ENCODE measurements at regions not wholly inside any gene's neighbourhood (a gene's known extent, or its start where the extent isn't known, plus 50 kb on each side); places are given as distances from the start of the nearest gene placed in this dataset.

DNA sequence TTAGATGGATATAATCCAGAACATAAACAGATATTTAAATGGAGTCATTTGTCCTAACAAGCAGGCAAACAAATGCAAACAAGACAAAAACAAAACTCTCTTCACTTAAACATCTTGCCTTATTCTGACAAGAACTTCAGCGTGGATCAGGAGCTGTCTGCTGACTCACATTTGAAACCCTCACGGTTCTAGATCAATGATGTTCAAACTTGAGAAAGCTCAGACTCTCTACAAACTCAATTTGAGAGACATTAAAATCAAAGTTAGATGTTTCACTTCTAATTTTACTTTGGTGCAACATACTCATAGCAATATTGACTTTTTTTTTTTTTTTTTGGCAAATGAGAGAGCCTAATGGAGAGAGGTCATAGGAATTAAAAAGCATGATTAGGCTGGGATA lies 362.8 kb upstream of the SLC14A2 start (continued):
- TF ChIP-seq, protein P1, sequence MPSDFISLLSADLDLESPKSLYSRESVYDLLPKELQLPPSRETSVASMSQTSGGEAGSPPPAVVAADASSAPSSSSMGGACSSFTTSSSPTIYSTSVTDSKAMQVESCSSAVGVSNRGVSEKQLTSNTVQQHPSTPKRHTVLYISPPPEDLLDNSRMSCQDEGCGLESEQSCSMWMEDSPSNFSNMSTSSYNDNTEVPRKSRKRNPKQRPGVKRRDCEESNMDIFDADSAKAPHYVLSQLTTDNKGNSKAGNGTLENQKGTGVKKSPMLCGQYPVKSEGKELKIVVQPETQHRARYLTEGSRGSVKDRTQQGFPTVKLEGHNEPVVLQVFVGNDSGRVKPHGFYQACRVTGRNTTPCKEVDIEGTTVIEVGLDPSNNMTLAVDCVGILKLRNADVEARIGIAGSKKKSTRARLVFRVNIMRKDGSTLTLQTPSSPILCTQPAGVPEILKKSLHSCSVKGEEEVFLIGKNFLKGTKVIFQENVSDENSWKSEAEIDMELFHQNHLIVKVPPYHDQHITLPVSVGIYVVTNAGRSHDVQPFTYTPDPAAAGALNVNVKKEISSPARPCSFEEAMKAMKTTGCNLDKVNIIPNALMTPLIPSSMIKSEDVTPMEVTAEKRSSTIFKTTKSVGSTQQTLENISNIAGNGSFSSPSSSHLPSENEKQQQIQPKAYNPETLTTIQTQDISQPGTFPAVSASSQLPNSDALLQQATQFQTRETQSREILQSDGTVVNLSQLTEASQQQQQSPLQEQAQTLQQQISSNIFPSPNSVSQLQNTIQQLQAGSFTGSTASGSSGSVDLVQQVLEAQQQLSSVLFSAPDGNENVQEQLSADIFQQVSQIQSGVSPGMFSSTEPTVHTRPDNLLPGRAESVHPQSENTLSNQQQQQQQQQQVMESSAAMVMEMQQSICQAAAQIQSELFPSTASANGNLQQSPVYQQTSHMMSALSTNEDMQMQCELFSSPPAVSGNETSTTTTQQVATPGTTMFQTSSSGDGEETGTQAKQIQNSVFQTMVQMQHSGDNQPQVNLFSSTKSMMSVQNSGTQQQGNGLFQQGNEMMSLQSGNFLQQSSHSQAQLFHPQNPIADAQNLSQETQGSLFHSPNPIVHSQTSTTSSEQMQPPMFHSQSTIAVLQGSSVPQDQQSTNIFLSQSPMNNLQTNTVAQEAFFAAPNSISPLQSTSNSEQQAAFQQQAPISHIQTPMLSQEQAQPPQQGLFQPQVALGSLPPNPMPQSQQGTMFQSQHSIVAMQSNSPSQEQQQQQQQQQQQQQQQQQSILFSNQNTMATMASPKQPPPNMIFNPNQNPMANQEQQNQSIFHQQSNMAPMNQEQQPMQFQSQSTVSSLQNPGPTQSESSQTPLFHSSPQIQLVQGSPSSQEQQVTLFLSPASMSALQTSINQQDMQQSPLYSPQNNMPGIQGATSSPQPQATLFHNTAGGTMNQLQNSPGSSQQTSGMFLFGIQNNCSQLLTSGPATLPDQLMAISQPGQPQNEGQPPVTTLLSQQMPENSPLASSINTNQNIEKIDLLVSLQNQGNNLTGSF (CRISPR knock-in tag; IDR thresholded peaks at IDR 0.05) = no peak
- TF ChIP-seq ATF5 (CRISPR knock-in tag; IDR thresholded peaks at IDR 0.05; ENCODE audit: low read depth) (no peak), CEBPG (CRISPR knock-in tag; IDR thresholded peaks at IDR 0.05) (no peak)
- TF ChIP-seq, protein P2, sequence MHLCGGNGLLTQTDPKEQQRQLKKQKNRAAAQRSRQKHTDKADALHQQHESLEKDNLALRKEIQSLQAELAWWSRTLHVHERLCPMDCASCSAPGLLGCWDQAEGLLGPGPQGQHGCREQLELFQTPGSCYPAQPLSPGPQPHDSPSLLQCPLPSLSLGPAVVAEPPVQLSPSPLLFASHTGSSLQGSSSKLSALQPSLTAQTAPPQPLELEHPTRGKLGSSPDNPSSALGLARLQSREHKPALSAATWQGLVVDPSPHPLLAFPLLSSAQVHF (CRISPR knock-in tag; IDR thresholded peaks at IDR 0.05) = no peak

- intact Hi-C loops (cut with micrococcal nuclease; ENCODE audit: unreplicated experiment) = no loop called here
- DNase-seq (ENCODE audit: low spot score) (no peak), FAIRE-seq (no peak), ATAC-seq (no peak)
- no peaks in the 10 kb centered on the region for H3K9me3 ChIP-seq (ENCODE audit: low read length)
- no peaks in the 10 kb centered on the region for H3K36me3 ChIP-seq (replicated peaks in 1 of 2; ENCODE audit: control insufficient read depth in 1 of 2, insufficient read depth in 2 of 2, low read length in 2 of 2)
- POLR2A ChIA-PET = no interaction called here
- H3K4me1 ChIP-seq (ENCODE audit: insufficient read depth, low read length) = no peaks in the 10 kb centered on the region
- no peaks in the 10 kb centered on the region for H4K20me1 ChIP-seq (ENCODE audit: insufficient read depth, low read length)
- H3K79me2 ChIP-seq (ENCODE audit: insufficient read depth, low read length) = no peaks in the 10 kb centered on the region
- no TSS peak for BruUV-seq (replicated peaks)
- no peak overlapping the region for H3K4me2 ChIP-seq (ENCODE audit: low read depth, low read length)
- no peak overlapping the region for H2AFZ ChIP-seq (ENCODE audit: low read length)
- in situ Hi-C loops (cut with HindIII; ENCODE audit: extremely low pct_ligation_motif_present, low pct_unique_long_range_greater_than_20kb) = no loop called here
- under 1% methylated on average over 6 of the region's 6 CpGs for WGBS (ENCODE audit: low lambda C conversion rate)
- no peaks in the 10 kb centered on the region for H3K27me3 ChIP-seq (ENCODE audit: control insufficient read depth in 1 of 2, insufficient read depth in 2 of 2, low read length in 2 of 2)
- CTCF ChIA-PET (ENCODE audit: low intra/inter-chr PET ratio, low total read pairs) = no interaction called here
- no peak overlapping the region for H3K9ac ChIP-seq (ENCODE audit: insufficient read depth, low read depth, low read length)
- no peak overlapping the region for H3K27ac ChIP-seq (ENCODE audit: extremely low read length, insufficient read depth, low read length)
- no peak overlapping the region for H3K4me3 ChIP-seq (replicated peaks in 1 of 3; ENCODE audit: insufficient read depth in 1 of 3, low read depth in 2 of 3, low read length in 3 of 3)
- TF ChIP-seq JARID2 (CRISPR knock-in tag; IDR thresholded peaks at IDR 0.05; ENCODE audit: insufficient replicate concordance) (no peak), RXRA (CRISPR knock-in tag; IDR thresholded peaks at IDR 0.05) (no peak), EHMT2 (IDR thresholded peaks at IDR 0.05; ENCODE audit: borderline replicate concordance, low read depth, low read length) (no peak), ZNF816 (CRISPR knock-in tag; IDR thresholded peaks at IDR 0.05; ENCODE audit: borderline replicate concordance) (no peak), GMEB1 (CRISPR knock-in tag; IDR thresholded peaks at IDR 0.05; ENCODE audit: borderline replicate concordance) (no peak), SMARCE1 (IDR thresholded peaks at IDR 0.05; ENCODE audit: borderline replicate concordance) (no peak)
- TF ChIP-seq, protein P3, sequence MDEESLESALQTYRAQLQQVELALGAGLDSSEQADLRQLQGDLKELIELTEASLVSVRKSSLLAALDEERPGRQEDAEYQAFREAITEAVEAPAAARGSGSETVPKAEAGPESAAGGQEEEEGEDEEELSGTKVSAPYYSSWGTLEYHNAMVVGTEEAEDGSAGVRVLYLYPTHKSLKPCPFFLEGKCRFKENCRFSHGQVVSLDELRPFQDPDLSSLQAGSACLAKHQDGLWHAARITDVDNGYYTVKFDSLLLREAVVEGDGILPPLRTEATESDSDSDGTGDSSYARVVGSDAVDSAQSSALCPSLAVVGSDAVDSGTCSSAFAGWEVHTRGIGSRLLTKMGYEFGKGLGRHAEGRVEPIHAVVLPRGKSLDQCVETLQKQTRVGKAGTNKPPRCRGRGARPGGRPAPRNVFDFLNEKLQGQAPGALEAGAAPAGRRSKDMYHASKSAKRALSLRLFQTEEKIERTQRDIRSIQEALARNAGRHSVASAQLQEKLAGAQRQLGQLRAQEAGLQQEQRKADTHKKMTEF (CRISPR knock-in tag; IDR thresholded peaks at IDR 0.05) = no peak
These were observed 362.2 kb upstream of the SLC14A2 start for GRCh38 chr18:45253056-45253565.
